Activated naive CD4-positive, alpha-beta T cell treated with anti-CD3 and anti-CD28 coated beads, Interleukin-2, amount 10 ng/mL, durations not matched to agents 7 days and 5 days (primary cell): ENCODE measurements at regions not wholly inside any gene's neighbourhood (a gene's known extent, or its start where the extent isn't known, plus 50 kb on each side); places are given as distances from the start of the nearest gene placed in this dataset.

Source experiments
- CTCF ChIA-PET: fragments of 350-600 bp; sonication (Branson Sonifier 250); formaldehyde crosslinking; loops from one replicate; lab custom pipeline; 2021; ENCODE audit warnings: antibody characterized with exemption; lab: Charles Lee
- DNase-seq: peaks from one replicate; pipeline ENCODE4 v3.0.0-alpha.2; 2020
- H3K27ac Mint-ChIP-seq: one replicate; pipeline ENCODE4 v1.8.0; 2021; ENCODE audit warnings: mild to moderate bottlenecking, moderate library complexity, mixed read lengths
- H3K27me3 Mint-ChIP-seq: one replicate; pipeline ENCODE4 v1.8.0; 2021; ENCODE audit warnings: mild to moderate bottlenecking, mixed read lengths
- H3K36me3 Mint-ChIP-seq: one replicate; pipeline ENCODE4 v1.8.0; 2021; ENCODE audit warnings: mixed read lengths
- H3K4me1 Mint-ChIP-seq: one replicate; pipeline ENCODE4 v1.8.0; 2021; ENCODE audit warnings: mixed read lengths
- H3K4me3 Mint-ChIP-seq: one replicate; pipeline ENCODE4 v1.8.0; 2021; ENCODE audit warnings: mild to moderate bottlenecking, moderate library complexity, mixed read lengths
- H3K9me3 Mint-ChIP-seq: one replicate; pipeline ENCODE4 v1.8.0; 2021; ENCODE audit warnings: mixed read lengths

DNA sequence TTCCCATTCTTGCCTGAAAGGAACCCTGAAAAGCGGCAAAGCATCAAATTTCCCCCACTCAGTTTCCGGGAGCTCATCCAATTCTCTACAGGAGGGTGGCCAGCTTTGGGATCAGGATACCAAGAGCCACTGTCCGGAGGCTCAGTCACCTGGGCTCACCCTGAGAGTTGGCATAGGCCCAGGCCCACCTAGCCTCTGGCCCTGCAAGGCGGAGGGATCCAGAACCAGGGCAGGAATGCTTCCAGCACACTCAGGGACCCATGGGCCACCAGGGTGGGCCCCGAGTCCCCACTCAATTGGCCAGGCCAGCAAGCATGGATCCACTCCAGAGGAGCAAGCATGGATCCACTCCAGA lies 432.9 kb upstream of the MYT1L start:
- CTCF ChIA-PET = no interaction called here
- H3K27ac Mint-ChIP-seq = no peak overlapping the region
- H3K27me3 Mint-ChIP-seq = peaks cover 5% of the 10 kb centered on the region
- H3K36me3 Mint-ChIP-seq = no peaks in the 10 kb centered on the region
- H3K4me1 Mint-ChIP-seq = no peaks in the 10 kb centered on the region
- H3K4me3 Mint-ChIP-seq = no peak overlapping the region
- H3K9me3 Mint-ChIP-seq = peaks cover 2% of the 10 kb centered on the region
- DNase-seq = no peak

DNA sequence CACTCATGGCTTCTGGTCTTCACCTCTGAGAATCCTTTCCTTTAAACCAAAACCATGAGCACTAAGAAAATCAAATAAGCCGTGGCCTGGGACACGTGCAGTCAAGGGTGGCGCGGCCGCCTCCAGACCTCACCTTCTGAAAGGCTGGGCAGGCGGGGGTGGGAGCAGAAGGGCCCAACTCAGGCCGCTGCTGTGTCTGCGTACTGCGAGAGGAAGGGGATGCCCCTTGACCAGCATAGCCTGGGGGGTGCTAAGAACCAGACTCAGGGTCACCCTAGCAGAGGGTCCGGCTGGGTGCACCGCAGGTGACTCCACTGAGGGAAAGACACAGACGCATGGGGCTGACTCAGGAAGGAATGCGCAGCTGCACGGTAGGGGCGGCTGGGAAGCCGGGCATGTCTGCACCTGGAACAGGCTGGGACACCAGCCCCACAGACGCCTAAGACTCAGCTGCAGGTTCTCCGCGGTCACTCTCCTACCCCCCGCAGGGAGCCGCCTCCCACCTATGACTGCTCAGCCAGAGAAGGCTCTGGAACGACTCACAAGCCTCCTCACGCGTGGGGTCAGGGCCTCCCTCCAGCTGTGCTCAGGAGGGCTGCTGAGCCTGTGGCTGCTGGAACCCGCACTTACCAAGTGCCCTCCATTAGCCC lies 432.4 kb upstream of the MYT1L start:
- no peaks in the 10 kb centered on the region for H3K4me1 Mint-ChIP-seq
- H3K9me3 Mint-ChIP-seq = peaks cover 2% of the 10 kb centered on the region
- no peaks in the 10 kb centered on the region for H3K36me3 Mint-ChIP-seq
- H3K27me3 Mint-ChIP-seq = peaks cover 5% of the 10 kb centered on the region
- H3K4me3 Mint-ChIP-seq = no peak overlapping the region
- no peak for DNase-seq
- no peak overlapping the region for H3K27ac Mint-ChIP-seq
- CTCF ChIA-PET = no interaction called here

DNA sequence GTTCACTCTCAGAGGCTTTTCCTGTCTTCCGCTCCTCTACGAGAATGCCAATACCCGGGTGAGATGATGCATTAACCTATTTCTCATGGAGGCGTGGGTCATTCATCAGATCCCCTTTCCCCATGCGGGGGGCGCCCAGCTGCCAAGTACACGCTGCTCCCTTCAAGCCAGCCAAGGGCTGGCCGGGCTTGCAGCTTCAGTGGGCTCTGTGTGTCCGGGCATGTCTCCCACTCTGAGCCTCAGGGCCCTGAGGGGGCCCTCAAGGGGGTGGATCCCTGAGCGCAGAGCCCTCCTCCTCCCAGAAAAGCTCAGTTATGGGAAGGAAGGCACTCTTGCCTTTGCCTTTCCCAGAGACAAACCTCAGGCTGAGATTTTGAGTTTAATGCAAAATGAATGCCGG lies 431.8 kb upstream of the MYT1L start:
- Mint-ChIP-seq H3K4me3 (no peak overlapping the region), H3K27ac (no peak overlapping the region), H3K4me1 (no peaks in the 10 kb centered on the region), H3K9me3 (peaks cover 2% of the 10 kb centered on the region), H3K36me3 (no peaks in the 10 kb centered on the region), H3K27me3 (peaks cover 5% of the 10 kb centered on the region)
- CTCF ChIA-PET = no interaction called here
- DNase-seq = no peak

DNA sequence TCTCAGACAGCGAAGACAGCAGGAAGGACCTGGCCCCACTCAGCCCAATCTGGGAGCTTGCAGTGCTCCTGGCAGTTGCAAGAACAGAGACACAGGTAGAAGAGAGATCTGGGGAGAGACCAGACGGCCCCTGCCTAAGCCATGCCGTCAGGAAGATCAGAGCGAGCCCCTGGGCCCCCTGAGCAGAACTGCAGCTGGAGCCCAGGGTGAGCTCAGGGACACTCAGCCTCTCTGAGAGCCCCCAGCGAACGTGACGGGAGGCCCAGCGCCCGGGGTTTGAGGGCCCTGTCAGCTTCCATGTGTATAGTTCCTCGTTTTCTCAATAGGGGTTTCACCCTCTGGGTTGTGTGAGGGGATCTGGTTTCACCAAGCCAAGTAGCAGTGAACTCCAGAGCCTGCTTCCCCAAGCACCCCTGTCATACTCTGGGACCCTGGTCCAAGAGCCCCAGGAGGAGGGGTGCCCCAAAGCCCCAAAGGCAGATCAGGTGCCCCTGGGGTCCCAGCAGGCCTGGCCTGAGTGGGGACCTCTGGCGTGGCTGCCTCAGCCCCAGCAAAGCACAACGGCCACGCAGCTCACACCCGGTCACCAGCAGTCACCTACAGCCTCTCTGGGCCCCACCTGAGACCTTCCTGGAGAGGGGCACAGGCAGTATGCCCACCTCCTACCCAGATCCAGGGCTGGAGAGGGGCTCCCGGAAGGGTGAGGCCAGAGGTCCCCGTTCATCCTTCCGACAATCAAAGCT lies 431.3 kb upstream of the MYT1L start:
- no peaks in the 10 kb centered on the region for H3K4me1 Mint-ChIP-seq
- CTCF ChIA-PET = no interaction called here

DNA sequence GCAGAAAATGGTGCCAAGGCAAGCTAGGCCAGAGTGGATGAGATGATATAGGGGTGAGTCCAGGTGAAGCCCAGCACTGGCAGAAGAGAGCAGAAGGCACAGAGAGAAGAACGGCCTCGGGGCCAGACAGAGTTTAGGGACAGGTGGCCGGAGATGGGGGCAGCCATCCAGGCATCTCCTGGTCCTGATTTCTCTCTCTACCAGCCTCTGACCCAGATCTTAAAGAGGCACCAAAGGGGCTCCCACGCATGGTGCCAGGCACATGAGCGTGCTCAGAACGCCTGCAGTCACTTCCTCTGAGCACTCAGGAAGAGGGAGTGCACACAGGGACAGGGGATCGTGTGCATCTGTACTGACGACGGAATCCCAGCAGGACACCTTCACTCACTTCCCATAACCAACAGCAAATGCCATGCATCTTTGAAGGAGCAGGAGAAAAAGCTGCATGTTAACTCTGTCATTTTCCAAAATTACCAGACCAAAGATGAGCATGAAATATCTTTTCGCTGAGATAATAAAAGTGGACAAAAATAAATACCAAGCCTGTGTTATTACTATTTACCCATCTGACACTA lies 427.8 kb upstream of the MYT1L start:
- Mint-ChIP-seq H3K27ac (no peak overlapping the region), H3K9me3 (peaks cover 6% of the 10 kb centered on the region), H3K36me3 (no peaks in the 10 kb centered on the region)

More for the DNA sequence above, 431.3 kb upstream of the MYT1L start:
- Mint-ChIP-seq H3K27me3 (peaks cover 5% of the 10 kb centered on the region), H3K4me3 (no peak overlapping the region), H3K36me3 (no peaks in the 10 kb centered on the region), H3K27ac (no peak overlapping the region), H3K9me3 (peaks cover 2% of the 10 kb centered on the region)
- DNase-seq = no peak

DNA sequence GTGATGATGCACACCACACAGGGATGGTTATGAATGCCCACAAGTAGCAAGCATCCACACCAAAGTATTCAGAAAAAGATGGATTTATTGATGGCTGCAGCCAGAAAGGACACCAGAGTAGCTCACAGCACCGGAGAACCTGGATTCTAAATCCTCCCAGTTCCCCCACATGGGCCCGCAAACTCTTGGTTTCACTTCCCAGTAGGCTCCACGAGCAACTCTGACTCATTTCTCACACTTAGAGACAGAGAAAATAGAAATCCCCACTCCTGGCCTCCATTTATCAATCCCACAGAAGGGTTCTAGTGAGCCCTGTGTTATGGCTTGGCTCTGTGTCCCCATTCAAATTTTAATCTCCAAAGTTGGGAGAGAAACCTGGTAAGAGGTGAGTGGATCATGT lies 426.7 kb upstream of the MYT1L start:
- H3K27ac Mint-ChIP-seq = no peak overlapping the region
- peaks cover 15% of the 10 kb centered on the region for H3K9me3 Mint-ChIP-seq
- no peaks in the 10 kb centered on the region for H3K36me3 Mint-ChIP-seq
- peaks cover 5% of the 10 kb centered on the region for H3K27me3 Mint-ChIP-seq
- H3K4me1 Mint-ChIP-seq = no peaks in the 10 kb centered on the region
- CTCF ChIA-PET = no interaction called here
- H3K4me3 Mint-ChIP-seq = no peak overlapping the region
- no peak for DNase-seq

More for the DNA sequence above, 427.8 kb upstream of the MYT1L start:
- DNase-seq = no peak
- CTCF ChIA-PET = no interaction called here
- H3K27me3 Mint-ChIP-seq = peaks cover 5% of the 10 kb centered on the region
- H3K4me1 Mint-ChIP-seq = no peaks in the 10 kb centered on the region
- no peak overlapping the region for H3K4me3 Mint-ChIP-seq

DNA sequence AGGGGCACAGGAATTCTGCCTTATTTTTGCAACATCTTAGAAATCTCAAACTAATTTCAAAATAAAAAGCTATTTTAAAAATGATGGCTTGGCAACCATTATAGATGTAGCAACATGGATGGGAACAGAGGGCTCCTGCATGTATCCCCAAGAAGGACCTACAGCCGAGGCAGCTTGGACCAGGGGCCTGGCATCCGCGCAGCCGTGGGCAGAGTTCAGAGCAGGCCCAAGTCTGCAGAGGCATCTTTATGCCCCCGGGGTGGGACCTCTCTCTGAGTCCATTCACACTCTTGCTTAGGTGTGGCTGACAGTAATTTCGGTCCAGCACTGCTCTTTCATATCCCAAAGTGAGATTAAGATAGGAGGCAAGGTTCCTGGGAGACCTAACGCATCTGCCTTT lies 425.8 kb upstream of the MYT1L start:
- H3K36me3 Mint-ChIP-seq = no peaks in the 10 kb centered on the region
- CTCF ChIA-PET = no interaction called here
- no peak for DNase-seq
- H3K27me3 Mint-ChIP-seq = peaks cover 5% of the 10 kb centered on the region
- no peak overlapping the region for H3K27ac Mint-ChIP-seq
- H3K9me3 Mint-ChIP-seq = peaks cover 18% of the 10 kb centered on the region
- H3K4me1 Mint-ChIP-seq = no peaks in the 10 kb centered on the region
- no peak overlapping the region for H3K4me3 Mint-ChIP-seq

DNA sequence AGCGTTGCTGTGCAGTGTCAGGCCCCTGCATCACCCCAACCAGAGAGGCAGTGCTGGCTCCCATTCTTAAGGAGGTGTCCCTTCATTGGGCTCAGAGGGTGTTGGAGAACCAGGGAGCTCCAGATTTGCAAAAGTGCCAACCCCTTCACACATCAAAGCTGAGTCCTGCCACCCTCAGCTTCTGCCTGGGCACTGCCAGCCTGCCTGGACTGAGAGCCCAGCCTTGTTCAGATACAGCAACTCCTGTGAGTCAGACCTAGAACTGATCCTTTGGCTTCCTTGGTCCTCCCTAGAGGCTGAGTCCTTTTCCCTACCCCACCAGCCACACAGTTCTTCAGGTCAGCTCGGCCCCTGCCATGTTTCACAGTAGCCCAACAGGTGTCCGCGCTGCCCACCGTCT lies 424.9 kb upstream of the MYT1L start:
- Mint-ChIP-seq H3K27me3 (peaks cover 3% of the 10 kb centered on the region), H3K36me3 (no peaks in the 10 kb centered on the region), H3K4me1 (no peaks in the 10 kb centered on the region), H3K4me3 (no peak overlapping the region), H3K27ac (no peak overlapping the region), H3K9me3 (peaks cover 23% of the 10 kb centered on the region)
- no peak for DNase-seq
- CTCF ChIA-PET = no interaction called here

DNA sequence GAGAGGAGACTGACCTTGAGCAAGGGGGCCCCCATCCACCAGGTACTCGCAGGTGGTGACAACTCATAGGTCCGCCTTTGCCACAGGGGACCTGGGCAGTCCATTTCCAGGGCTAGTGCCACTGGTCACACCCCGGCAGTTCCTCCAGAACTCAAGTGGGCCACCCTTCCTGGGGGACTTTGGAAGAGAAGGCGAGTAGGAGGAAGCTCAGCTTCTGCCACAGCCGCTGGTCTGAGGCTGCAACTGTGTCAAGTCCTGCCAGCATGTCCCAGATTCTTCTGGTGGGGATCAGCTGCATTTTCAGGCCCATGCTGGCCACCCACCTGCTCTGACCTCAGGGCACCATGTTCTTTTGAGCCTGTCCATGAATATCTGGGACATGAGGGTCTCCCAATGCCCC lies 423.9 kb upstream of the MYT1L start:
- no peaks in the 10 kb centered on the region for H3K27me3 Mint-ChIP-seq
- H3K4me3 Mint-ChIP-seq = no peak overlapping the region
- no peak for DNase-seq
- no peaks in the 10 kb centered on the region for H3K4me1 Mint-ChIP-seq
- peaks cover 27% of the 10 kb centered on the region for H3K9me3 Mint-ChIP-seq
- no peaks in the 10 kb centered on the region for H3K36me3 Mint-ChIP-seq
- H3K27ac Mint-ChIP-seq = no peak overlapping the region
- CTCF ChIA-PET = no interaction called here

DNA sequence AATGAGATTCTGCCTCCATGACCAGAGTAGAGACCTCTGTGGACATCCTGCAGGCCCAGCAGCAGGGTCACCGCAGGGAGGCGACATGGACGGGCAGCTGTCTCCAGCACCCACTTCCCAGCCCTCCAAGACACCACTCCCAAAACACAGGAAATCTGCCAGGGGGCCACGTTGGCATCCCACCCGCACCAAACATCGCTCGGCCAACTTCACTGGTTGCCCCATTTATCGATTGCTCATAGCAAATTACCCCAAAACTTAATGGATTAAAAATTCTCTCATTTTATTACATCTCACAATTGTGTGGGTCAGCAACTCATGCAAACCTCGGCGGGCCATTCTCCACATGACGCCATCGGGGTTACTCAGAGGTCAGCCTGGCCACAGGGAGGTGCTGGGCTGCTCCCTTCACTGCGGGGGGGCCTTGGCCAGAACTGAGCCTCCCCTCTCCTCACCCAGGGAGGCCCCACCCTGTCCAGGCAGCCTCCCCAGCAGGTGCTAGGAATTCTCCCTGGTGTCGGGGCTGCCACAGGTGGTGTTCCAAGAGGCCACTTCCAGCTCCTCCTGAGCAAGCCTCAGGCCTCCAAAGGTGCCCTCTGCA lies 420.7 kb upstream of the MYT1L start:
- no peak for DNase-seq
- Mint-ChIP-seq H3K4me1 (no peaks in the 10 kb centered on the region), H3K9me3 (peaks cover 28% of the 10 kb centered on the region), H3K27ac (no peak overlapping the region), H3K36me3 (no peaks in the 10 kb centered on the region), H3K4me3 (no peak overlapping the region), H3K27me3 (no peaks in the 10 kb centered on the region)
- CTCF ChIA-PET = no interaction called here

DNA sequence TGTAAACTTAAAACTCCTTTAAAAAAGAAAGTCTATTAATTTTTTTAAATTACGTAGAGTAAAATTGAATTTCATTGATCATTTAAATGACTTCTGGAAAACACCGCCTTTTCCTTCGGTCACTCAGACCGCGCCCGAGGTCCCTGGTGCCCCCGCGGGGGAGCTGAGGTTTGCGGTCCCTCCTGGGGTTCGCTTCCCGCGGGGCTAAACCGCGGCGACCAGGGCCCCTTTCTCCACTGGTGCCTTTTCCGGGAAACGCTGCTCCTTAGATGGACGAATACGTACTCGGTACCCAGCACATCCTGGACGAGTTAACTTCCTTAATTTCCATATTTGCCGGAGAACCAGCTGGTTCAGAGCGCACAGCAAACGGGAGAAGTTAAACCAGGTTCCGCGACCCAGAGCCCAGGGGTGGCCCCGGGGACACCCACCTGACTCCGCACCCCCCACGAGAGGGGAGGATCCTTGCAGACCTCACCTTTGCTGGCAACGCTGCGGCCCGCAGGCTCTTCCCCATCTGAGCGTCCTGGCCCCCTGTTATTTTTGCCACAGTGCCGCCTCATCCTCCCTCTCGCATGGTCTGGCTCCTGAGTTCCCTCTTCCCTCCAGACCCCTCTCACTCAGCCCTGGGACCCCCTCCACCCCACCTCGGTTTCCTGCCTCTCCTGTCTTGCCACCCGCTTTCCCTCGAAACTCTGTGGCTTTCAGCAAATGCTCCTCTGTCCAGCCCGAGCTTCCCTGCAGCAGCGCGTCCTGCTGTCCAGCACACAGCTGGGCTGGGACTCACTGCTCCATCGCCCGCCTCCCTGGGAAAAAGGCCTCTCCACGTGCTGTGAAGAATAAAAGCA lies 420.0 kb upstream of the MYT1L start:
- Mint-ChIP-seq H3K4me3 (no peak overlapping the region), H3K9me3 (peaks cover 28% of the 10 kb centered on the region), H3K36me3 (no peaks in the 10 kb centered on the region), H3K27me3 (no peaks in the 10 kb centered on the region), H3K27ac (no peak overlapping the region), H3K4me1 (no peaks in the 10 kb centered on the region)
- no peak for DNase-seq
- CTCF ChIA-PET = no interaction called here

DNA sequence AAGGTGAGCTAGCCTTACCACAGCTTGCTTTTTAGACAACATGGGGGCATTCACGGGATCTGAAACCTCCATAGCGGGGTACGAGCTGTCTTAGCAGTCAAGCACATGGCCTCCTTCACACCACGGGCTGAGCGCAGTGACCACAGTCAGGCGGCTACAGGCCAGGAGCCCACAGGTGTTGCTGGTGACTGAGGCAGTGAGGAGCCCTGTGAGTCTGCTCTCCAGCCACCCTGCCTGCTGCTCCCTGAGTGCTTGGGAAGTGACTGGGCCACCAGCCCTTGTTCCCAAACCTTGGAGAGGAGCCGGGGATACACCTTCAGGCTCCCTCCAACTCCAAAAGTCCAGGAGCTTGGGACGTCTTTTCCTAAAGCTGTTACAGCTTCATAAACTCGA lies 418.1 kb upstream of the MYT1L start:
- H3K9me3 Mint-ChIP-seq = peaks cover 26% of the 10 kb centered on the region
- H3K27ac Mint-ChIP-seq = no peak overlapping the region
- no peak overlapping the region for H3K4me3 Mint-ChIP-seq
- H3K36me3 Mint-ChIP-seq = no peaks in the 10 kb centered on the region
- DNase-seq = no peak
- CTCF ChIA-PET = no interaction called here
- no peaks in the 10 kb centered on the region for H3K4me1 Mint-ChIP-seq
- H3K27me3 Mint-ChIP-seq = no peaks in the 10 kb centered on the region

DNA sequence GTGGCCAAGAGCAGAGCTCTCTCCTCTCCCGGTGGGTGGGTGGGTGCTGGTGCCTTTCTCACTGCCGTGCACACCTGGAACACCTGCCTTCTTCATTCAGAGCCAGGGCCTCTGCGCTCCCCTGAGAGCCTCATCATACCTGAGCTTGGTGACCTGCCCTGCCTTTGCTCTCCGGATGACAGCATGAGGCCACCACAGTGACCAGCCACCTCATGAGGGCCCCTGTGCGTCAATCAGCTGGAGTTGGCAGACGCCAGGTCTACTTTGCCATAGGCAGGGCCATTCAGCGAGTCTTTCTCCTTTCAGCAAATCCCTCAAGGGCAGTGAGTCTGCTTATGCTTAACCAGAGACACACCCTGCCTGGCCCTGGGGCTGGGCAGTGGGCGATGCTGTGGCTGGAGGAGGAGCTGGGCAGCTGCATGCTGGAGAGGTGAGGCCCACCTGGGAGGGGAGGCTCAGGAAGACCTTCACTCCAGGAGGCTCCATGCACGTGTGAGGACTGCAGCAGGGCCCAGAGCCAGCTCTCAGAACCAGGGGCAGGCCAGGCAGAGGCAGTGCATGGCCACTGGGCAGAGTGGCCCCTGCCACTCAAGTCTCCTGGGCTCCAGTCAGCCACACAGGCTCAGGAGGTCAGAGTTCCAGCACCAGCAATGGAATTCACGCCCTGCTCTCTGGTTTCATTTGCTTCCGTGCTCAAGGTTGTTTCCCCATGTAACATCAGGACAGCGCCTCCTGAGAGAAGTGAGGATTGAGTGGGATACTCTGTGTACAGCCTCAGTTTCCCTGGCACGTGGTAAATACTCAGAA lies 417.5 kb upstream of the MYT1L start:
- H3K27ac Mint-ChIP-seq = no peak overlapping the region
- no peak overlapping the region for H3K4me3 Mint-ChIP-seq
- no peaks in the 10 kb centered on the region for H3K36me3 Mint-ChIP-seq
- CTCF ChIA-PET = no interaction called here
- DNase-seq = no peak
- H3K4me1 Mint-ChIP-seq = no peaks in the 10 kb centered on the region
- peaks cover 21% of the 10 kb centered on the region for H3K9me3 Mint-ChIP-seq
- no peaks in the 10 kb centered on the region for H3K27me3 Mint-ChIP-seq
